ENCODE measurements at regions not wholly inside any gene's neighbourhood (a gene's known extent, or its start where the extent isn't known, plus 50 kb on each side); places are given as distances from the start of the nearest gene placed in this dataset.

DNA sequence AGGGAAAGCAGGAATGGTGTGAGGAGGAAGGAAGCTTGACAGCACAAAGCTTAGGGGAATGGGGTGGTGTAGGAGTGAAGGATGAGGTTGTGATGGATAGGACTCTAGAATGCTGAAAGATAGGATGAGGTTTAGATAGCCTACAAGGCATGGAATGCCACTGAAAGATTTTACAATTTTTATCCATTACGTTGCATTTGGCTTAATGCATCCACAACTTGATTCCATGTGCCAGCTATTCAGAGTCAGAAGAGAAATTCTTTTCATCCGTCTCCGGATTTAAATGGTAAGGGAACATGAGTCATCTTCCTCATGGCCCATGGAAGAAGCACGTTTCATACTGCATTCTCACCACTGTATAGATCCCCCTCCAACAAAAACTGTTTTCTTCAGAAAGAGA is 212.4 kb upstream of the BMPER start:
- H3K27ac ChIP-seq (ENCODE audit: low read length in 2 of 2): no peak overlapping the region
- H3K4me2 ChIP-seq (replicated peaks; ENCODE audit: low read depth, low read length, poor library complexity, severe bottlenecking): no peak overlapping the region
- H3K4me3 ChIP-seq (ENCODE audit: control extremely low read depth in 1 of 5, extremely low read depth in 1 of 5, insufficient read depth in 1 of 5, low read depth in 2 of 5, low read length in 4 of 5): no peak overlapping the region
- H3K4me1 ChIP-seq (ENCODE audit: control insufficient read depth in 2 of 2, insufficient read depth in 2 of 2, low read length in 2 of 2): no peaks in the 10 kb centered on the region
- no peaks in the 10 kb centered on the region for H3K79me2 ChIP-seq (ENCODE audit: control insufficient read depth, insufficient read depth, low read length)
- POLR2A ChIA-PET: no interaction called here
- no peak overlapping the region for H3K9ac ChIP-seq (ENCODE audit: low read length)
- Mint-ChIP-seq H3K4me1 (no peaks in the 10 kb centered on the region), H3K9me3 (ENCODE audit: insufficient read depth) (no peaks in the 10 kb centered on the region), H3K4me3 (no peak overlapping the region), H3K27me3 (no peaks in the 10 kb centered on the region), H3K27ac (no peak overlapping the region)
- ATAC-seq (ENCODE audit: low read depth) (no peak), DNase-seq (no peak)
- no peaks in the 10 kb centered on the region for H4K20me1 ChIP-seq (ENCODE audit: control insufficient read depth, insufficient read depth, low read length, poor library complexity, severe bottlenecking)
- peaks cover 0 to 3% (median 0%) of the 10 kb centered on the region in 3 donors for H3K9me3 ChIP-seq (ENCODE audit: control extremely low read depth in 1 of 3, control insufficient read depth in 2 of 3, insufficient read depth in 1 of 3, low read length in 2 of 3)
- TF ChIP-seq, protein P1, sequence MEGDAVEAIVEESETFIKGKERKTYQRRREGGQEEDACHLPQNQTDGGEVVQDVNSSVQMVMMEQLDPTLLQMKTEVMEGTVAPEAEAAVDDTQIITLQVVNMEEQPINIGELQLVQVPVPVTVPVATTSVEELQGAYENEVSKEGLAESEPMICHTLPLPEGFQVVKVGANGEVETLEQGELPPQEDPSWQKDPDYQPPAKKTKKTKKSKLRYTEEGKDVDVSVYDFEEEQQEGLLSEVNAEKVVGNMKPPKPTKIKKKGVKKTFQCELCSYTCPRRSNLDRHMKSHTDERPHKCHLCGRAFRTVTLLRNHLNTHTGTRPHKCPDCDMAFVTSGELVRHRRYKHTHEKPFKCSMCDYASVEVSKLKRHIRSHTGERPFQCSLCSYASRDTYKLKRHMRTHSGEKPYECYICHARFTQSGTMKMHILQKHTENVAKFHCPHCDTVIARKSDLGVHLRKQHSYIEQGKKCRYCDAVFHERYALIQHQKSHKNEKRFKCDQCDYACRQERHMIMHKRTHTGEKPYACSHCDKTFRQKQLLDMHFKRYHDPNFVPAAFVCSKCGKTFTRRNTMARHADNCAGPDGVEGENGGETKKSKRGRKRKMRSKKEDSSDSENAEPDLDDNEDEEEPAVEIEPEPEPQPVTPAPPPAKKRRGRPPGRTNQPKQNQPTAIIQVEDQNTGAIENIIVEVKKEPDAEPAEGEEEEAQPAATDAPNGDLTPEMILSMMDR (IDR thresholded peaks at IDR 0.05): no peak
- TF ChIP-seq EZH2 (IDR thresholded peaks at IDR 0.05; ENCODE audit: borderline replicate concordance, insufficient read depth, low read depth, low read length, poor library complexity, severe bottlenecking): no peak
- H2AFZ ChIP-seq (ENCODE audit: insufficient read depth, low read depth, low read length, poor library complexity, severe bottlenecking): no peak overlapping the region
- H3K27me3 ChIP-seq (replicated peaks in 1 of 4; ENCODE audit: control extremely low read depth in 1 of 4, control insufficient read depth in 3 of 4, insufficient read depth in 4 of 4, low read length in 3 of 4): peaks cover 0 to 3% (median 0%) of the 10 kb centered on the region in 4 experiments
- WGBS (ENCODE audit: insufficient coverage): 60% methylated on average over 1 of the region's 4 CpGs
- no peaks in the 10 kb centered on the region for H3K36me3 ChIP-seq (replicated peaks in 1 of 2; ENCODE audit: control extremely low read depth in 1 of 2, control insufficient read depth in 1 of 2, extremely low read depth in 1 of 2, insufficient read depth in 2 of 2, low read length in 1 of 2)
- intact Hi-C loops (cut with micrococcal nuclease): no loop called here
- CTCF ChIA-PET: no interaction called here

DNA sequence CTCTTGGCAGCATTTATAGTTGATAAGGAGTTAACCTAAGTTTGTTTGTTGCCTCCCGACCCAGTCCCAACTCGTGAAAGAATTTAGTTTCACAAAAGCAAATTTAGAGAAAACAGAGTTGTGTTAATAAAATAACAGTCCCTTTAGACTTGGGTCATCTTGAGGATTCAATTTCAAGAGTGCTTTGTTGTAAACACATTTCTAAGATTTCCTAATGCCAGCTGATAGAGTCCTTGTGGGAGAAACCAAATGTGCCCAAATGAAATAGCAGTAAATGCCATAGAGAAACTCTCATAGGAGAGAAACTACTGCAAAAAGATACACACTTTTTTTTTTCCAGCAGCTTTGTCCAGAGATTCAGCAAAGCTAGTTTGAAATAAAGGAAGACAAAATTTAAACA is 211.3 kb upstream of the BMPER start:
- H3K4me2 ChIP-seq (replicated peaks; ENCODE audit: low read depth, low read length, poor library complexity, severe bottlenecking): no peak overlapping the region
- ATAC-seq (ENCODE audit: low read depth): no peak
- Mint-ChIP-seq H3K27ac (no peak overlapping the region), H3K4me3 (no peak overlapping the region), H3K9me3 (ENCODE audit: insufficient read depth) (no peaks in the 10 kb centered on the region), H3K27me3 (no peaks in the 10 kb centered on the region), H3K4me1 (no peaks in the 10 kb centered on the region)
- peaks cover 0 to 3% (median 0%) of the 10 kb centered on the region in 3 donors for H3K9me3 ChIP-seq (ENCODE audit: control extremely low read depth in 1 of 3, control insufficient read depth in 2 of 3, insufficient read depth in 1 of 3, low read length in 2 of 3)
- no peaks in the 10 kb centered on the region for H3K36me3 ChIP-seq (replicated peaks in 1 of 2; ENCODE audit: control extremely low read depth in 1 of 2, control insufficient read depth in 1 of 2, extremely low read depth in 1 of 2, insufficient read depth in 2 of 2, low read length in 1 of 2)
- DNase-seq: no peak
- ChIA-PET POLR2A (no interaction called here), CTCF (interaction anchor here (0.5 kb wide), 1 partner anchor 1245 kb away, joined by 6 read pairs; no protein-coding TSS in a partner anchor)
- no peaks in the 10 kb centered on the region for H3K4me1 ChIP-seq (ENCODE audit: control insufficient read depth in 2 of 2, insufficient read depth in 2 of 2, low read length in 2 of 2)
- no CpG with 5 or more reads among the region's 2 CpGs for WGBS (ENCODE audit: insufficient coverage)
- TF ChIP-seq, protein P1 (IDR thresholded peaks at IDR 0.05): no peak
- TF ChIP-seq EZH2 (IDR thresholded peaks at IDR 0.05; ENCODE audit: borderline replicate concordance, insufficient read depth, low read depth, low read length, poor library complexity, severe bottlenecking): no peak
- no peaks in the 10 kb centered on the region for H4K20me1 ChIP-seq (ENCODE audit: control insufficient read depth, insufficient read depth, low read length, poor library complexity, severe bottlenecking)
- H2AFZ ChIP-seq (ENCODE audit: insufficient read depth, low read depth, low read length, poor library complexity, severe bottlenecking): no peak overlapping the region
- no peaks in the 10 kb centered on the region for H3K79me2 ChIP-seq (ENCODE audit: control insufficient read depth, insufficient read depth, low read length)
- no peak overlapping the region for H3K4me3 ChIP-seq (ENCODE audit: control extremely low read depth in 1 of 5, extremely low read depth in 1 of 5, insufficient read depth in 1 of 5, low read depth in 2 of 5, low read length in 4 of 5)
- intact Hi-C loops (cut with micrococcal nuclease): no loop called here
- peaks cover 0 to 3% (median 0%) of the 10 kb centered on the region in 4 experiments for H3K27me3 ChIP-seq (replicated peaks in 1 of 4; ENCODE audit: control extremely low read depth in 1 of 4, control insufficient read depth in 3 of 4, insufficient read depth in 4 of 4, low read length in 3 of 4)
- H3K9ac ChIP-seq (ENCODE audit: low read length): no peak overlapping the region
- no peak overlapping the region for H3K27ac ChIP-seq (ENCODE audit: low read length in 2 of 2)
